Heart left ventricle (tissue), 13 donors: ENCODE measurements at regions not wholly inside any gene's neighbourhood (a gene's known extent, or its start where the extent isn't known, plus 50 kb on each side); places are given as distances from the start of the nearest gene placed in this dataset.

Source experiments
- CTCF ChIP-seq, 12 donors: fragments of 200-600 bp; sonication (generic) in 4 of 12; IDR thresholded peaks; one replicate each; pipeline versions ENCODE4 v1.5.0 to v1.8.0; 2018 to 2022; ENCODE audit warnings: antibody characterized with exemption in 12 of 12, mild to moderate bottlenecking in 5 of 12
- POLR2A ChIP-seq, 2 donors: fragments of 450-650 bp; IDR thresholded peaks; one replicate each; pipeline ENCODE4 v1.6.1; 2017; ENCODE audit warnings: antibody characterized with exemption in 2 of 2, mild to moderate bottlenecking in 2 of 2, moderate library complexity in 2 of 2
- donor health status: ischemic (EF 13 %, LVEDD 7.1; RV severe dilation, severe dysfunction).
- donor health status: DM: no; HTN: yes; CAD: no.
- donor health status: DM: no; HTN: no; CAD: no.
- donor health status: ischemic (EF 25% LVEDD 6.9; RV normal size, moderate dysfunction).
- donor health status: ischemic (EF 25% LVEDD 5.7; RV mildly dilated, moderate dysfunction).
- donor health status: ischemic (EF 35%, LVEDD 5.7; RV mildly dilated, moderate dysfunction).
- donor health status: nonischemic (EF 11% LVEDD 7.7; RV severe dilation, severe dysfunction).
- donor health status: DM: yes; HTN: yes; CAD: no.
- donor health status: PGD.
- donor health status: ischemic (EF 29% LVEDD 5.4; RV normal size, mild dysfunction).
- donor health status: nonischemic (EF 23%, LVEDD 6.1; RV moderate dilation, normal function).

GRCh38 chr4:171334549-171334948, 478.7 kb upstream of the GALNTL6 start:
- no peak for TF ChIP-seq CTCF (IDR thresholded peaks at IDR 0.05)
- TF ChIP-seq POLR2A (IDR thresholded peaks at IDR 0.05), result no peak
